Keratinocyte (primary cell): ENCODE measurements at regions not wholly inside any gene's neighbourhood (a gene's known extent, or its start where the extent isn't known, plus 50 kb on each side); places are given as distances from the start of the nearest gene placed in this dataset.

Source experiments
- DNase-seq: peaks from one replicate; pipeline ENCODE4 v3.0.0-alpha.2; 2011; ENCODE audit warnings: low read depth, missing footprints, low spot score
- FAIRE-seq: peaks from 2 replicates; lab custom pipeline; 2011; peaks lifted over from hg19 to GRCh38; lab: Jason Lieb, UNC
- H2AFZ ChIP-seq: 2 replicates; pipeline ENCODE4 v1.6.0; 2012; ENCODE audit warnings: low read length, control low read depth, inconsistent platforms; ENCODE audit not compliant: control insufficient read depth
- H3K27ac ChIP-seq: 2 replicates; pipeline ENCODE4 v1.5.1; 2011; ENCODE audit warnings: low read length; ENCODE audit not compliant: control insufficient read depth, insufficient read depth
- H3K27me3 ChIP-seq: 3 replicates; pipeline ENCODE4 v1.6.0; 2011; ENCODE audit warnings: low read length; ENCODE audit not compliant: control insufficient read depth, insufficient read depth; ENCODE audit errors: extremely low read depth
- H3K36me3 ChIP-seq, 2 experiments: 2 replicates in 1 of 2; 3 replicates in 1 of 2; pipeline ENCODE4 v1.5.1; 2011; ENCODE audit warnings: low read length in 2 of 2, mild to moderate bottlenecking in 1 of 2; ENCODE audit not compliant: control insufficient read depth in 2 of 2, insufficient read depth in 2 of 2; ENCODE audit errors: extremely low read depth in 1 of 2
- H3K4me1 ChIP-seq: 3 replicates; pipeline ENCODE4 v1.5.1; 2011; ENCODE audit warnings: low read length; ENCODE audit not compliant: control insufficient read depth, insufficient read depth; ENCODE audit errors: extremely low read depth
- H3K4me2 ChIP-seq: 3 replicates; pipeline ENCODE4 v1.6.0; 2011; ENCODE audit warnings: low read depth, low read length; ENCODE audit not compliant: control insufficient read depth, insufficient read depth; ENCODE audit errors: extremely low read depth
- H3K4me3 ChIP-seq, 3 experiments: fragments of 200-600 bp in 1 of 3; sonication (generic) in 1 of 3; 2 replicates in 2 of 3; 3 replicates in 1 of 3; pipeline ENCODE4 v1.5.1; 2011 to 2016; ENCODE audit warnings: low read length in 3 of 3, mild to moderate bottlenecking in 3 of 3, control low read depth in 2 of 3, inconsistent platforms in 1 of 3, low read depth in 1 of 3, mixed read lengths in 1 of 3, mixed run types in 1 of 3, moderate library complexity in 1 of 3; ENCODE audit not compliant: control insufficient read depth in 2 of 3, insufficient read depth in 2 of 3; ENCODE audit errors: extremely low read depth in 1 of 3
- H3K79me2 ChIP-seq: 2 replicates; pipeline ENCODE4 v1.6.0; 2012; ENCODE audit warnings: low read length; ENCODE audit not compliant: control insufficient read depth, insufficient read depth
- H3K9ac ChIP-seq: 3 replicates; pipeline ENCODE4 v1.6.0; 2011; ENCODE audit warnings: low read length; ENCODE audit not compliant: control insufficient read depth, insufficient read depth; ENCODE audit errors: extremely low read depth
- H3K9me1 ChIP-seq: 3 replicates; pipeline ENCODE4 v1.6.0; 2011; ENCODE audit warnings: low read length; ENCODE audit not compliant: control insufficient read depth, insufficient read depth; ENCODE audit errors: extremely low read depth
- H3K9me3 ChIP-seq: 2 replicates; pipeline ENCODE4 v1.5.1; 2012; ENCODE audit warnings: low read depth, low read length; ENCODE audit not compliant: control insufficient read depth
- H4K20me1 ChIP-seq: 3 replicates; pipeline ENCODE4 v1.6.0; 2011; ENCODE audit warnings: low read length; ENCODE audit not compliant: control insufficient read depth, insufficient read depth; ENCODE audit errors: extremely low read depth
- EZH2 ChIP-seq: IDR thresholded peaks from one replicate; pipeline ENCODE4 v1.6.1; 2012; ENCODE audit warnings: inconsistent platforms, mild to moderate bottlenecking, low read length, moderate library complexity
- dilution Hi-C: fragments of 300-500 bp; cut with MboI; formaldehyde crosslinking; loops from one replicate; pipeline ENCODE4 v1.7.0; 2020; ENCODE audit warnings: low sequenced_read_pairs; ENCODE audit not compliant: extremely low pct_ligation_motif_present
- TF ChIP-seq, protein P1 (sequence below), 3 experiments: IDR thresholded peaks in 1 of 3; conservative IDR thresholded peaks in 1 of 3; optimal IDR thresholded peaks in 1 of 3; 2 replicates in 2 of 3; 3 replicates in 1 of 3; pipeline versions ENCODE3 to v1.5.1; 2011; ENCODE audit warnings: low read length in 3 of 3, mild to moderate bottlenecking in 3 of 3, moderate library complexity in 2 of 3, control low read depth in 1 of 3, inconsistent platforms in 1 of 3; ENCODE audit not compliant: insufficient read depth in 2 of 3; ENCODE audit errors: extremely low read depth in 1 of 3

DNA sequence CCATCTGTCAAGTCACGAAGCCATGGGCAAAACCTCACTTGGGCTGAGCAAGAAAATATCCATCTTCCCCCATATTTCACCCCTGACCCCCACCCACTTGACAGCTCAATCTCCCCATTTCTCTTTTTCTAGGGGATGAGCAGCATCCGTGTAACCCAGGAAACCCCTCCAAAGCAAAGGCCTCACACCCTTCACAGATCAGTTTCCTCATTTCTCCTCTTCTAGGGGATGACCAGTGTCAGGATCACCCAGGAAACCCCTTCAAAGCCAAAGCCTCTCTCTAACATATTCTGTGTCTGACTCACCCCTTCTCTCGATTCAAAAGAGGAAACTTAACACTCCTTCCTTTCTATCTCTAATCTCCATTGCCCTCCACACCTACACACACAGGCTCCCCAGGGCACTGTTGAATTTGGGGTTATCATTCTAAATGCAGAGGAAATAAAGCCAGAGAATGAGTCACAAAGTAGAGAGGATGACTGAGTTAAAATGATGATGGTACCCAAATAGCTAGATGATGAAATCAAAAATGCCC is 439.7 kb downstream of the BUD13 start:
- DNase-seq = peak; percentile 57
- H3K4me2 ChIP-seq = no peak overlapping the region
- no peaks in the 10 kb centered on the region for H3K79me2 ChIP-seq
- FAIRE-seq = peak; percentile 69
- no peaks in the 10 kb centered on the region for H3K36me3 ChIP-seq
- TF ChIP-seq EZH2 = no peak
- TF ChIP-seq, protein P1, sequence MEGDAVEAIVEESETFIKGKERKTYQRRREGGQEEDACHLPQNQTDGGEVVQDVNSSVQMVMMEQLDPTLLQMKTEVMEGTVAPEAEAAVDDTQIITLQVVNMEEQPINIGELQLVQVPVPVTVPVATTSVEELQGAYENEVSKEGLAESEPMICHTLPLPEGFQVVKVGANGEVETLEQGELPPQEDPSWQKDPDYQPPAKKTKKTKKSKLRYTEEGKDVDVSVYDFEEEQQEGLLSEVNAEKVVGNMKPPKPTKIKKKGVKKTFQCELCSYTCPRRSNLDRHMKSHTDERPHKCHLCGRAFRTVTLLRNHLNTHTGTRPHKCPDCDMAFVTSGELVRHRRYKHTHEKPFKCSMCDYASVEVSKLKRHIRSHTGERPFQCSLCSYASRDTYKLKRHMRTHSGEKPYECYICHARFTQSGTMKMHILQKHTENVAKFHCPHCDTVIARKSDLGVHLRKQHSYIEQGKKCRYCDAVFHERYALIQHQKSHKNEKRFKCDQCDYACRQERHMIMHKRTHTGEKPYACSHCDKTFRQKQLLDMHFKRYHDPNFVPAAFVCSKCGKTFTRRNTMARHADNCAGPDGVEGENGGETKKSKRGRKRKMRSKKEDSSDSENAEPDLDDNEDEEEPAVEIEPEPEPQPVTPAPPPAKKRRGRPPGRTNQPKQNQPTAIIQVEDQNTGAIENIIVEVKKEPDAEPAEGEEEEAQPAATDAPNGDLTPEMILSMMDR (optimal IDR thresholded peaks at IDR 0.05 in 1 of 3, IDR thresholded peaks at IDR 0.05 in 1 of 3, conservative IDR thresholded peaks at IDR 0.05 in 1 of 3; ENCODE audit: extremely low read depth in 1 of 3, insufficient read depth in 2 of 3, low read length in 3 of 3) = no peak
- H3K9me1 ChIP-seq = no peaks in the 10 kb centered on the region
- H4K20me1 ChIP-seq = no peaks in the 10 kb centered on the region
- no peak overlapping the region for H3K9ac ChIP-seq
- peaks cover 17% of the 10 kb centered on the region for H3K4me1 ChIP-seq
- no peak overlapping the region for H3K4me3 ChIP-seq
- H3K9me3 ChIP-seq = no peaks in the 10 kb centered on the region
- H3K27ac ChIP-seq = no peak overlapping the region
- H2AFZ ChIP-seq = no peak overlapping the region
- dilution Hi-C loops = no loop called here
- no peaks in the 10 kb centered on the region for H3K27me3 ChIP-seq

DNA sequence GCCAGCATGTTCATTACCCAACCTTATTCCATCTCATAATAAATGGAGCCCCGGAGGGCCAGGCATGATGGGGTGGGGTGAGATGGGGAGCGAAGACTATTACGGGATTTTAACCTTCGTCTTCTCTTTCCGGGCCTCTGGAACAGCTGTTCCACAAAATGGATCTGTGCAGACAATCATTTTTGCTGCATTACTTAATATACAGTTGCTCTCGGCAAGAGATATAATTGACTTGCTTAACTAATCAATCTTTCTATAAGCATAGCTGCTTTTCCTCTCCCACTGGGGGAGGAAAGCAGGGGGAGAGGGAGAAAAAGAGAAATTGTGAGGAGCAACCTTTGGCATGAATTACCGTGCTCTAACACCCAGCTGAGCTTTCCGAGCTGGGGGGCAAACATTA is 440.4 kb downstream of the BUD13 start:
- FAIRE-seq = no peak

More for the DNA sequence above, 440.4 kb downstream of the BUD13 start:
- Histone ChIP-seq H3K9me3 (no peaks in the 10 kb centered on the region), H3K27ac (no peak overlapping the region), H3K4me1 (peaks cover 17% of the 10 kb centered on the region), H3K36me3 (no peaks in the 10 kb centered on the region), H2AFZ (no peak overlapping the region), H3K9me1 (no peaks in the 10 kb centered on the region), H3K4me3 (no peak overlapping the region), H3K9ac (no peak overlapping the region), H3K4me2 (no peak overlapping the region), H3K27me3 (peaks cover 1% of the 10 kb centered on the region), H3K79me2 (no peaks in the 10 kb centered on the region), H4K20me1 (no peaks in the 10 kb centered on the region)
- no peak for TF ChIP-seq EZH2
- TF ChIP-seq, protein P1 (optimal IDR thresholded peaks at IDR 0.05 in 1 of 3, IDR thresholded peaks at IDR 0.05 in 1 of 3, conservative IDR thresholded peaks at IDR 0.05 in 1 of 3; ENCODE audit: extremely low read depth in 1 of 3, insufficient read depth in 2 of 3, low read length in 3 of 3) = no peak
- dilution Hi-C loops = no loop called here
- DNase-seq = no peak
